AG04450 (cell line): ENCODE measurements at regions not wholly inside any gene's neighbourhood (a gene's known extent, or its start where the extent isn't known, plus 50 kb on each side); places are given as distances from the start of the nearest gene placed in this dataset.

Source experiments
- CTCF ChIA-PET: fragments of 300-600, 350-600 bp; formaldehyde crosslinking; extraction: SDS; loops from one replicate; lab custom pipeline; 2022; ENCODE audit warnings: antibody characterized with exemption, inconsistent platforms; lab: Charles Lee
- POLR2A ChIA-PET: fragments of 350-600 bp; formaldehyde crosslinking; extraction: SDS; loops from one replicate; lab custom pipeline; 2021; ENCODE audit warnings: antibody characterized with exemption, inconsistent platforms; lab: Yijun Ruan, JAX
- DNase-seq: peaks from one replicate; pipeline ENCODE4 v3.0.0-alpha.2; 2011; ENCODE audit warnings: low read depth, low spot score
- H3K27ac ChIP-seq: one replicate; pipeline ENCODE4 v1.5.1; 2012; ENCODE audit warnings: low read depth, low read length, control low read depth
- H3K27me3 ChIP-seq: one replicate; pipeline ENCODE4 v1.6.0; 2012; ENCODE audit warnings: low read length; ENCODE audit not compliant: control insufficient read depth, insufficient read depth
- H3K4me3 ChIP-seq: 2 replicates; pipeline ENCODE4 v1.5.1; 2011; ENCODE audit warnings: mild to moderate bottlenecking, low read depth, low read length, control low read depth
- H3K9me3 ChIP-seq: 2 replicates; pipeline ENCODE4 v1.5.1; 2012; ENCODE audit warnings: low read length; ENCODE audit not compliant: control insufficient read depth, insufficient read depth
- CTCF ChIP-seq: IDR thresholded peaks from 2 replicates; pipeline ENCODE4 v1.5.1; 2011; ENCODE audit warnings: low read depth, low read length, control low read depth, inconsistent platforms

GRCh38 chr3:176149567-176149966 is 1047.7 kb downstream of the TBL1XR1 start:
- DNase-seq, result no peak
- CTCF ChIA-PET, result no interaction called here
- Histone ChIP-seq H3K27me3 (no peaks in the 10 kb centered on the region), H3K9me3 (no peaks in the 10 kb centered on the region), H3K27ac (no peak overlapping the region), H3K4me3 (no peak overlapping the region)
- no peak for TF ChIP-seq CTCF
- POLR2A ChIA-PET, result no interaction called here

GRCh38 chr3:176147251-176147650 is 1050.0 kb downstream of the TBL1XR1 start:
- no peak for TF ChIP-seq CTCF
- Histone ChIP-seq H3K27ac (no peak overlapping the region), H3K9me3 (no peaks in the 10 kb centered on the region), H3K4me3 (no peak overlapping the region), H3K27me3 (no peaks in the 10 kb centered on the region)
- POLR2A ChIA-PET, result no interaction called here
- CTCF ChIA-PET, result no interaction called here
- DNase-seq, result no peak

GRCh38 chr3:176141837-176142236 is 1055.4 kb downstream of the TBL1XR1 start:
- no peak for DNase-seq
- Histone ChIP-seq H3K27me3 (no peaks in the 10 kb centered on the region), H3K9me3 (no peaks in the 10 kb centered on the region), H3K4me3 (no peak overlapping the region), H3K27ac (no peak overlapping the region)
- ChIA-PET POLR2A (no interaction called here), CTCF (interaction anchor here (0.6 kb wide), 1 partner anchor 479 kb away, joined by 6 read pairs; no protein-coding TSS in a partner anchor)
- no peak for TF ChIP-seq CTCF

GRCh38 chr3:176120507-176120906 is 1076.8 kb downstream of the TBL1XR1 start:
- no peak for DNase-seq
- TF ChIP-seq CTCF, result no peak
- Histone ChIP-seq H3K4me3 (no peak overlapping the region), H3K27me3 (no peaks in the 10 kb centered on the region), H3K9me3 (no peaks in the 10 kb centered on the region), H3K27ac (no peak overlapping the region)
- POLR2A ChIA-PET, result no interaction called here
- CTCF ChIA-PET, result no interaction called here

GRCh38 chr3:176119826-176120225 is 1077.5 kb downstream of the TBL1XR1 start:
- Histone ChIP-seq H3K27ac (no peak overlapping the region), H3K4me3 (no peak overlapping the region), H3K27me3 (no peaks in the 10 kb centered on the region), H3K9me3 (no peaks in the 10 kb centered on the region)
- DNase-seq, result no peak
- ChIA-PET POLR2A (no interaction called here), CTCF (no interaction called here)
- no peak for TF ChIP-seq CTCF
